Endothelial cell of umbilical vein (primary cell): ENCODE measurements at regions not wholly inside any gene's neighbourhood (a gene's known extent, or its start where the extent isn't known, plus 50 kb on each side); places are given as distances from the start of the nearest gene placed in this dataset.

Experiments
- EZH2 ChIP-seq: IDR thresholded peaks from 2 replicates; pipeline ENCODE4 v1.6.1; 2012; ENCODE audit warnings: borderline replicate concordance, low read depth, mild to moderate bottlenecking, moderate library complexity, low read length, inconsistent platforms; ENCODE audit not compliant: severe bottlenecking
- FOS ChIP-seq: IDR thresholded peaks from 2 replicates; pipeline ENCODE4 v1.6.1; 2011; ENCODE audit warnings: mild to moderate bottlenecking, low read length, moderate library complexity, borderline replicate concordance; ENCODE audit not compliant: insufficient read depth
- JUN ChIP-seq: IDR thresholded peaks from 2 replicates; pipeline ENCODE4 v1.6.1; 2011; ENCODE audit warnings: borderline replicate concordance, low read depth; ENCODE audit not compliant: insufficient read length, insufficient read depth
- POLR2A ChIP-seq: IDR thresholded peaks from 2 replicates; pipeline ENCODE4 v1.6.1; 2012; ENCODE audit warnings: low read depth, mild to moderate bottlenecking, control low read depth, low read length
- POLR2AphosphoS5 ChIP-seq: IDR thresholded peaks from 2 replicates; pipeline ENCODE4 v1.6.1; 2012; ENCODE audit warnings: low read depth, mild to moderate bottlenecking, control low read depth, low read length, moderate library complexity; ENCODE audit not compliant: insufficient read depth
- TF ChIP-seq, protein P1 (sequence below), 2 donors: IDR thresholded peaks; 1 replicate in 1 of 2; 2 replicates in 1 of 2; pipeline ENCODE4 v1.5.1; 2011; ENCODE audit warnings: low read length in 2 of 2, mild to moderate bottlenecking in 2 of 2, moderate library complexity in 2 of 2, control low read depth in 1 of 2, inconsistent platforms in 1 of 2, low read depth in 1 of 2; ENCODE audit not compliant: insufficient read depth in 1 of 2; ENCODE audit errors: extremely low read depth in 1 of 2
- TF ChIP-seq, protein P2 (sequence below): IDR thresholded peaks from 2 replicates; pipeline ENCODE4 v1.6.1; 2011; ENCODE audit not compliant: insufficient read depth, insufficient read length

DNA sequence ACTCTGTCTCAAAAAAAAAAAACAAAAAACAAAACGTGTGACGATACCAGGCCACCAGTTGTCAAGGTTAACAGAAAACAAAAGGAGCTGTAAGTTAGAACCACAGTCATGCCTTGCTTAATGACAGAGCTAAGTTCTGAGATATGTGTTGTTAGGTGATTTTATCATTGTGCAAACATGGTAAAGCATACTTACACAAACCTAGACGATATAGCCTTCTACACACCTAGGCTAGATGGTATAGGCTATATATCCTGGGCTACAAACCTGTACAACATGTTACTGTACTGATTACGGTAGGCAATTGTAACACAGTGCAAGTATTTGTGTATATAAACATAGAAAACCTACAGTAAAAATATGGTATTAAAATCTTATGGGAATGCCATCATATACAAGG is 564.2 kb downstream of the HTR7 start:
- no peak for TF ChIP-seq POLR2AphosphoS5
- TF ChIP-seq JUN = no peak
- no peak for TF ChIP-seq FOS
- TF ChIP-seq, protein P1, sequence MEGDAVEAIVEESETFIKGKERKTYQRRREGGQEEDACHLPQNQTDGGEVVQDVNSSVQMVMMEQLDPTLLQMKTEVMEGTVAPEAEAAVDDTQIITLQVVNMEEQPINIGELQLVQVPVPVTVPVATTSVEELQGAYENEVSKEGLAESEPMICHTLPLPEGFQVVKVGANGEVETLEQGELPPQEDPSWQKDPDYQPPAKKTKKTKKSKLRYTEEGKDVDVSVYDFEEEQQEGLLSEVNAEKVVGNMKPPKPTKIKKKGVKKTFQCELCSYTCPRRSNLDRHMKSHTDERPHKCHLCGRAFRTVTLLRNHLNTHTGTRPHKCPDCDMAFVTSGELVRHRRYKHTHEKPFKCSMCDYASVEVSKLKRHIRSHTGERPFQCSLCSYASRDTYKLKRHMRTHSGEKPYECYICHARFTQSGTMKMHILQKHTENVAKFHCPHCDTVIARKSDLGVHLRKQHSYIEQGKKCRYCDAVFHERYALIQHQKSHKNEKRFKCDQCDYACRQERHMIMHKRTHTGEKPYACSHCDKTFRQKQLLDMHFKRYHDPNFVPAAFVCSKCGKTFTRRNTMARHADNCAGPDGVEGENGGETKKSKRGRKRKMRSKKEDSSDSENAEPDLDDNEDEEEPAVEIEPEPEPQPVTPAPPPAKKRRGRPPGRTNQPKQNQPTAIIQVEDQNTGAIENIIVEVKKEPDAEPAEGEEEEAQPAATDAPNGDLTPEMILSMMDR (IDR thresholded peaks at IDR 0.05; ENCODE audit: extremely low read depth in 1 of 2, insufficient read depth in 1 of 2, low read depth in 1 of 2, low read length in 2 of 2) = no peak
- TF ChIP-seq, protein P2, sequence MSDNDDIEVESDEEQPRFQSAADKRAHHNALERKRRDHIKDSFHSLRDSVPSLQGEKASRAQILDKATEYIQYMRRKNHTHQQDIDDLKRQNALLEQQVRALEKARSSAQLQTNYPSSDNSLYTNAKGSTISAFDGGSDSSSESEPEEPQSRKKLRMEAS = no peak
- TF ChIP-seq POLR2A = no peak
- no peak for TF ChIP-seq EZH2
